ENCODE measurements at regions not wholly inside any gene's neighbourhood (a gene's known extent, or its start where the extent isn't known, plus 50 kb on each side); places are given as distances from the start of the nearest gene placed in this dataset.

DNA sequence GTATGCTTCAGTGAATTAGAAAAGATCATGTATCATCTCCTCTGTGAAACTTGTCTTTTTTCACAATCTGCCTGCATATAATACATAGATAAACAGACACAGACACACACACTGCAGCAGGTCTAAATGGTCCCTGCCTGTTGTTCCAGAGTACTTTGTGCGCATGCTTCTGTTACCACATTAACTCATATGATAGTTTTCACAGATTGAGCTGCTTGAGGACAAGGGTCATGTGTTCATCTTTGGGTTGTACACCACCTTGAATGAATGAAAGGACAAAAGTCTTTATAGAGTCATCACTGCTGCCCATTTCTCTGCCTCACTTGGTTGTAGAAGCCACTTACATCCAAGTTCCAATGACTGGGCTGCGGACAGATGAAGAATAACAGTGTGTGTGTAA is 72.7 kb upstream of the GLS start:
- TF ChIP-seq NFIC (IDR thresholded peaks at IDR 0.05; ENCODE audit: low read depth, low read length) (no peak), EZH2 (IDR thresholded peaks at IDR 0.05; ENCODE audit: borderline replicate concordance, control insufficient read depth, low read depth, low read length) (no peak), NFYB (IDR thresholded peaks at IDR 0.05; ENCODE audit: insufficient read depth, low read depth, low read length) (no peak), POLR2AphosphoS5 (IDR thresholded peaks at IDR 0.05; ENCODE audit: low read length) (no peak), JUND (IDR thresholded peaks at IDR 0.05; ENCODE audit: low read depth, low read length) (no peak), DPF2 (IDR thresholded peaks at IDR 0.05) (no peak), TAF1 (IDR thresholded peaks at IDR 0.05; ENCODE audit: borderline replicate concordance, low read depth, low read length) (no peak)
- TF ChIP-seq, protein P1, sequence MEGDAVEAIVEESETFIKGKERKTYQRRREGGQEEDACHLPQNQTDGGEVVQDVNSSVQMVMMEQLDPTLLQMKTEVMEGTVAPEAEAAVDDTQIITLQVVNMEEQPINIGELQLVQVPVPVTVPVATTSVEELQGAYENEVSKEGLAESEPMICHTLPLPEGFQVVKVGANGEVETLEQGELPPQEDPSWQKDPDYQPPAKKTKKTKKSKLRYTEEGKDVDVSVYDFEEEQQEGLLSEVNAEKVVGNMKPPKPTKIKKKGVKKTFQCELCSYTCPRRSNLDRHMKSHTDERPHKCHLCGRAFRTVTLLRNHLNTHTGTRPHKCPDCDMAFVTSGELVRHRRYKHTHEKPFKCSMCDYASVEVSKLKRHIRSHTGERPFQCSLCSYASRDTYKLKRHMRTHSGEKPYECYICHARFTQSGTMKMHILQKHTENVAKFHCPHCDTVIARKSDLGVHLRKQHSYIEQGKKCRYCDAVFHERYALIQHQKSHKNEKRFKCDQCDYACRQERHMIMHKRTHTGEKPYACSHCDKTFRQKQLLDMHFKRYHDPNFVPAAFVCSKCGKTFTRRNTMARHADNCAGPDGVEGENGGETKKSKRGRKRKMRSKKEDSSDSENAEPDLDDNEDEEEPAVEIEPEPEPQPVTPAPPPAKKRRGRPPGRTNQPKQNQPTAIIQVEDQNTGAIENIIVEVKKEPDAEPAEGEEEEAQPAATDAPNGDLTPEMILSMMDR (IDR thresholded peaks at IDR 0.05 in 2 of 3, conservative IDR thresholded peaks at IDR 0.05 in 1 of 3; ENCODE audit: control insufficient read depth in 2 of 3, extremely low read depth in 1 of 3, insufficient read depth in 1 of 3, low read depth in 3 of 3, low read length in 3 of 3) = no peak
